Vagina (tissue), 2 donors: ENCODE measurements at regions not wholly inside any gene's neighbourhood (a gene's known extent, or its start where the extent isn't known, plus 50 kb on each side); places are given as distances from the start of the nearest gene placed in this dataset.

Source experiments
- DNase-seq, 2 donors: peaks; one replicate each; pipeline ENCODE4 v3.0.0-alpha.2; 2017; ENCODE audit errors: extremely low spot score in 2 of 2
- H3K27ac ChIP-seq: fragments of 200-600 bp; sonication (generic); one replicate; pipeline ENCODE4 v1.5.1; 2019
- H3K27me3 ChIP-seq: fragments of 200-600 bp; sonication (generic); one replicate; pipeline ENCODE4 v1.5.1; 2019
- H3K36me3 ChIP-seq, 2 donors: fragments of 200-600 bp; sonication (generic); one replicate each; pipeline ENCODE4 v1.5.1; 2017 to 2019
- H3K4me1 ChIP-seq: fragments of 200-600 bp; sonication (generic); one replicate; pipeline ENCODE4 v1.5.1; 2019
- H3K4me3 ChIP-seq, 2 donors: fragments of 200-600 bp; sonication (generic); 1 replicate in 1 of 2; 2 replicates in 1 of 2; pipeline ENCODE4 v1.5.1; 2016 to 2019
- H3K9me3 ChIP-seq: fragments of 200-600 bp; sonication (generic); one replicate; pipeline ENCODE4 v1.5.1; 2019
- CTCF ChIP-seq, 3 experiments: fragments of 450-650 bp in 2 of 3; fragments of 200-600 bp in 1 of 3; sonication (generic) in 1 of 3; IDR thresholded peaks; one replicate each; pipeline ENCODE4 v1.5.1; 2017 to 2019; ENCODE audit warnings: antibody characterized with exemption in 3 of 3, mild to moderate bottlenecking in 2 of 3, moderate library complexity in 2 of 3
- POLR2A ChIP-seq, 2 donors: fragments of 450-650 bp; IDR thresholded peaks; one replicate each; pipeline ENCODE4 v1.6.1; 2017; ENCODE audit warnings: antibody characterized with exemption in 2 of 2, mild to moderate bottlenecking in 2 of 2, moderate library complexity in 2 of 2
- POLR2AphosphoS5 ChIP-seq, 2 donors: sonication (generic); formaldehyde crosslinking; IDR thresholded peaks; one replicate each; pipeline ENCODE4 v1.9.0; 2017; ENCODE audit warnings: antibody characterized with exemption in 2 of 2, mild to moderate bottlenecking in 2 of 2, low read depth in 1 of 2; ENCODE audit not compliant: insufficient read depth in 1 of 2
- intact Hi-C: fragments of 100-400 bp; cut with DNase I; formaldehyde crosslinking; loops from one replicate; pipeline ENCODE4 v1.15.1; 2023

GRCh38 chr11:92667486-92668152 lies 301.8 kb upstream of the MTNR1B start:
- TF ChIP-seq POLR2AphosphoS5 (IDR thresholded peaks at IDR 0.05; ENCODE audit: insufficient read depth in 1 of 2, low read depth in 1 of 2) = no peak
- no peak for TF ChIP-seq POLR2A (IDR thresholded peaks at IDR 0.05)
- TF ChIP-seq CTCF (IDR thresholded peaks at IDR 0.05) = no peak
- no peaks in the 10 kb centered on the region for H3K4me1 ChIP-seq
- no peaks in the 10 kb centered on the region for H3K27me3 ChIP-seq
- no peaks in the 10 kb centered on the region for H3K36me3 ChIP-seq
- intact Hi-C loops = no loop called here
- H3K9me3 ChIP-seq = no peaks in the 10 kb centered on the region
- no peak overlapping the region for H3K4me3 ChIP-seq
- no peak overlapping the region for H3K27ac ChIP-seq
- no peak for DNase-seq

GRCh38 chr11:92670308-92670890 lies 299.1 kb upstream of the MTNR1B start:
- no peaks in the 10 kb centered on the region for H3K27me3 ChIP-seq
- H3K9me3 ChIP-seq = no peaks in the 10 kb centered on the region
- no peak overlapping the region for H3K4me3 ChIP-seq
- intact Hi-C loops = no loop called here
- no peaks in the 10 kb centered on the region for H3K36me3 ChIP-seq
- H3K4me1 ChIP-seq = no peaks in the 10 kb centered on the region
- TF ChIP-seq POLR2A (IDR thresholded peaks at IDR 0.05) = no peak
- no peak overlapping the region for H3K27ac ChIP-seq
- no peak for DNase-seq

- Histone ChIP-seq H3K9me3 (no peaks in the 10 kb centered on the region), H3K4me1 (no peaks in the 10 kb centered on the region), H3K27ac (no peak overlapping the region), H3K4me3 (no peak overlapping the region), H3K27me3 (no peaks in the 10 kb centered on the region), H3K36me3 (no peaks in the 10 kb centered on the region)
- TF ChIP-seq POLR2A (IDR thresholded peaks at IDR 0.05) = no peak
- TF ChIP-seq CTCF (IDR thresholded peaks at IDR 0.05) = no peak
- TF ChIP-seq POLR2AphosphoS5 (IDR thresholded peaks at IDR 0.05; ENCODE audit: insufficient read depth in 1 of 2, low read depth in 1 of 2) = no peak
- no peak for DNase-seq
- intact Hi-C loops = no loop called here
Observed at GRCh38 chr11:92671081-92671480, 298.4 kb upstream of the MTNR1B start.

- DNase-seq = no peak
- Histone ChIP-seq H3K4me1 (no peaks in the 10 kb centered on the region), H3K27ac (no peak overlapping the region), H3K4me3 (no peak overlapping the region), H3K9me3 (no peaks in the 10 kb centered on the region), H3K36me3 (no peaks in the 10 kb centered on the region), H3K27me3 (no peaks in the 10 kb centered on the region)
- intact Hi-C loops = no loop called here
- TF ChIP-seq POLR2A (IDR thresholded peaks at IDR 0.05) (no peak), CTCF (IDR thresholded peaks at IDR 0.05) (no peak), POLR2AphosphoS5 (IDR thresholded peaks at IDR 0.05; ENCODE audit: insufficient read depth in 1 of 2, low read depth in 1 of 2) (no peak)
Observed at GRCh38 chr11:92675303-92675702, 294.1 kb upstream of the MTNR1B start.

- H3K27ac ChIP-seq = no peak overlapping the region
- DNase-seq = no peak
- H3K4me1 ChIP-seq = no peaks in the 10 kb centered on the region
- TF ChIP-seq POLR2A (IDR thresholded peaks at IDR 0.05) = no peak
- TF ChIP-seq POLR2AphosphoS5 (IDR thresholded peaks at IDR 0.05; ENCODE audit: insufficient read depth in 1 of 2, low read depth in 1 of 2) = no peak
- TF ChIP-seq CTCF (IDR thresholded peaks at IDR 0.05) = no peak
- no peaks in the 10 kb centered on the region for H3K36me3 ChIP-seq
- intact Hi-C loops = no loop called here
- H3K9me3 ChIP-seq = no peaks in the 10 kb centered on the region
- no peaks in the 10 kb centered on the region for H3K27me3 ChIP-seq
- no peak overlapping the region for H3K4me3 ChIP-seq
Observed at GRCh38 chr11:92675810-92676209, 293.6 kb upstream of the MTNR1B start.
